Uterus (tissue), 2 donors: ENCODE measurements at regions not wholly inside any gene's neighbourhood (a gene's known extent, or its start where the extent isn't known, plus 50 kb on each side); places are given as distances from the start of the nearest gene placed in this dataset.

ENCODE experiments used
- POLR2A ChIP-seq, 2 donors: fragments of 450-650 bp; IDR thresholded peaks; one replicate each; pipeline ENCODE4 v1.6.1; 2016; ENCODE audit warnings: antibody characterized with exemption in 2 of 2, mild to moderate bottlenecking in 1 of 2, moderate library complexity in 1 of 2
- TF ChIP-seq, protein P1 (sequence below), 4 experiments: fragments of 200-600 bp in 2 of 4; fragments of 450-650 bp in 2 of 4; sonication (generic) in 2 of 4; IDR thresholded peaks; one replicate each; pipeline ENCODE4 v1.5.1; 2016 to 2019; ENCODE audit warnings: antibody characterized with exemption in 4 of 4, mild to moderate bottlenecking in 2 of 4, moderate library complexity in 1 of 4

DNA sequence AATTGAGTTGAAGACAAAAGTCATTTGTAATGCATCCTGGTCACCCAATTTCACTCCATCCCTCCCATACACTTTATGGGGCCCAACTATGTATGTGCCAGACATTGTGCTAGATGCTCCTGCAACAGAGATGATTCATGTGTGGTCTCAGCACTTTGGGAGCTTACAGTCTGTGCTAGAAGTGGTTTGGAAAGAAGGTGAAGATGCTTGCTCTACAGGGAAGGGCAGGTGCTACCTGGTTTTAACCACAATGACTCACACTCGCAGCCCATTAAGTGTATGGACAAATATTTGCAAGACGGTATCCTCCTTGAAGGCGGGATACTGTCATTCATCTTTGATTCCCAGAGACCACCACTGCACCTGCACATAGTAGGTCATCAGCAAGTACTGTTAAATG, 257.6 kb downstream of the OTUD1 start:
- no peak for TF ChIP-seq POLR2A (IDR thresholded peaks at IDR 0.05)
- TF ChIP-seq, protein P1, sequence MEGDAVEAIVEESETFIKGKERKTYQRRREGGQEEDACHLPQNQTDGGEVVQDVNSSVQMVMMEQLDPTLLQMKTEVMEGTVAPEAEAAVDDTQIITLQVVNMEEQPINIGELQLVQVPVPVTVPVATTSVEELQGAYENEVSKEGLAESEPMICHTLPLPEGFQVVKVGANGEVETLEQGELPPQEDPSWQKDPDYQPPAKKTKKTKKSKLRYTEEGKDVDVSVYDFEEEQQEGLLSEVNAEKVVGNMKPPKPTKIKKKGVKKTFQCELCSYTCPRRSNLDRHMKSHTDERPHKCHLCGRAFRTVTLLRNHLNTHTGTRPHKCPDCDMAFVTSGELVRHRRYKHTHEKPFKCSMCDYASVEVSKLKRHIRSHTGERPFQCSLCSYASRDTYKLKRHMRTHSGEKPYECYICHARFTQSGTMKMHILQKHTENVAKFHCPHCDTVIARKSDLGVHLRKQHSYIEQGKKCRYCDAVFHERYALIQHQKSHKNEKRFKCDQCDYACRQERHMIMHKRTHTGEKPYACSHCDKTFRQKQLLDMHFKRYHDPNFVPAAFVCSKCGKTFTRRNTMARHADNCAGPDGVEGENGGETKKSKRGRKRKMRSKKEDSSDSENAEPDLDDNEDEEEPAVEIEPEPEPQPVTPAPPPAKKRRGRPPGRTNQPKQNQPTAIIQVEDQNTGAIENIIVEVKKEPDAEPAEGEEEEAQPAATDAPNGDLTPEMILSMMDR (IDR thresholded peaks at IDR 0.05), result no peak
